NCI-H1694 (cell line): ENCODE measurements at regions not wholly inside any gene's neighbourhood (a gene's known extent, or its start where the extent isn't known, plus 50 kb on each side); places are given as distances from the start of the nearest gene placed in this dataset.

Experiments
- DNase-seq: peaks from one replicate; lab custom pipeline; 2025; lab: John Stamatoyannopoulos, UW

- no peak for DNase-seq
Measured at GRCh38 chr1:208782186-208782585, 538.0 kb upstream of the PLXNA2 start.

- no peak for DNase-seq
Measured at GRCh38 chr1:208785629-208786028, 541.4 kb upstream of the PLXNA2 start.

DNA sequence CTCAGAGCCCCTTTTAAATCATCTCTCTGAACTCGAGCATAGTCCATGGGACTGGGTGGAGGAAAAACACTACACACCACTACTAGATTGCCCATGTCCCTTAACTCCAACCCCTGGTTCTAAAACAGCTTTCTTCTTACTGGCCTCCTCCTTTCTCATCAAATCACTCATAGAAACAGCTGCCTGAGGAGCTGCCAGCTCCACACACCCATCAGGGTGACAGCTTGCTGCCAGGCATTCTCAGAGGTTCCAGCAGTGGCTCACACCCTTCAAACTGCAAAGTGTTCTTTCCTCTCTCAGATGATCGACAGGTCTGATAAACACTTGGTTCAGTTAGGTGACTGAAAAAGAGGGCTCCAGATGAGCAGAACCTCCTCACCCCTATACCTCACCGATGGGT, 543.0 kb upstream of the PLXNA2 start:
- no peak for DNase-seq

GRCh38 chr1:208788013-208788540, 543.9 kb upstream of the PLXNA2 start:
- DNase-seq: no peak

DNA sequence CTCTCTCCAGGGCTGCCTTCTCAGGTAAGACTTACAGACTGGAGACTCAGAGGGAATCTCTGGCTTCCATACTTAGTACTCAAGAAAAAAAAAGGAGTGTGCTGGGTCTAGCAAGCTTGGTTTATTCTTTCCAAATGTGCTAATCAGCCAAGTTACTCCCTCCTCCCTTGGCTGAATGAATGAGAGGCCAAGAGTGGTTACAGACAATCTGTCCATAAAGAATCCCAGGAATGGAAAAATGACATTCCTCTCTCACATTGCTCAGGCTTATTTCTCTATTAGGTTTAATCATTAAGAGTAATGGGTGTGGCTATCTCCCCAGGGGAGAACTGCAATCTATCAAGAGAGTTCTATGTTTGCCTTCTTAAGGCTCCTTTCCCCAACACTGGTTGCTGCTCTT, 547.3 kb upstream of the PLXNA2 start:
- no peak for DNase-seq

DNA sequence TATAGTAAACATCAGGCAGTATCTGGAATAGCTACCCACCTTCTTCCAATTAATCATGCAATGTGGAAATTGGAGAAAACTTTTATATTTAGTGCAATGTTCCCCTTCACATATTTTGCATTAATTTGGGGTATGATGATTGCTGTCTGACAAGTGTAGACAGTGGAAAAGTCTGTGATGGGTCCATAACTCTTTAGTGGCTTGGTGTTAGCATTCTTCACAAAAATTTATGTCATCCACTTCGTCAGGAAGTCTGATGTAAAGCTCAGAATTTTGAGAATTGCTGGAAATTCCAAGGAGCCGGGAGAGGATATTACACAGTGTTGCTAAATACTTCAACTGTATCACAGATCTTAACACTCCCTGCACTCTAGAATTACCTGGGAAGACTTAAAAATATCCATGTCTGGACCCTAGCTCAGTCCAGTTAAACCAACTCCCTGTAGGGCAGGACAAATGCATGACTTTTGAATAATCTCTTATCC, 549.7 kb upstream of the PLXNA2 start:
- DNase-seq: no peak

DNA sequence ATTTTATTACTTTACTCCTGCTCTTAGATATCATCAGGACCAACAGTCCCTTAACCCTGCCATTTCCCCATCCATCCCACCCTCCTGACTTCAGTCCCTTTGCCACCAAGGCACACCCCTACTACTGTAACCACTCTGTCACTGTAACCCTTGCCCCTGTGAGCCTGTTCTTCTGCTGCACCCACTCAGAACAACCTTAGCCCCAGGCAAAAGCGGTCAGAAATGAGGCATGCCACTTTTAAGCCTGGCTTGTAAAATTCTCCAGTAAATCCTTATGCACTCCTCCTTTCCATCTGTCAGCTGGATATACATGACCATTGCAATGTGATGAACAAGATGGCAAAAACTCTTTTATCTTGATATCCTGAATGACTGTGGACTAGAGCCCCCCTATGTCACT, 555.0 kb upstream of the PLXNA2 start:
- no peak for DNase-seq

DNA sequence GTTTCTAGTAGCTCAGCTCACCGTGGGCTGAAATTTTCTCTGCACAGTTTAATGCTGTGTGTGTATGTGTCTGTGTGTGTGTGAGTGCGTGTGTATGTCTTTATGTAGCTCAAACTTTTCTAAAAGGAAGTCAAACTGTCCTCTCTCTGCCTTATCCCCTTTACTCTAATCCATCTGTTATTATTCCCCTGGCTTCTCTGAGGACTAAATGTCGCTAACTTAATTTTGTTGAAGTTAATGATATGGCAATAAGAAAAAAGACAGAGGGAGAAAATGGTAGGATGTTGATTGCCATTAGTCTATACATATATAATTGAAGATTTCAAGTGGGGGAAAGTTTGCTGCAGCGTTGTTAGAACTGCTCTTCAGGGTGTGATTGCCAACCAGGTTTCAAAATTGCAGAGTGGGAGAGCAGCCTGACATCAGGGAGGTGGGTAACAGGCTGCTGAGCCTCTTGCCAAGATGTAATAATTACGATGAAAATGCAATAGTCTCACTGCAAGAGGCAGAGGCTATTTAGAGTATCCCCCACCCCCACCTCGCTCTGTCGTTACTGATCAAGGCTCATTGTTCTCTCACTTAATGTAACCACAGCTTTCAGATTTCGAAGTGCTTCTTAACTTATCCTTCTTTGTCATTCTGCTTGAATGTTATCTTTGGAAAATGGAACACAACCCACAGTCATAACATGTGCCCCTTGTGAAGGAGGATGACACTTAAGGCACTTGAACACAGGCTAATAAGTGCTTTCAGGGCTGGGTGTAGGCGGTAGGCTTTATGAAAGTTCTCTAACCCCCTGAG, 559.0 kb upstream of the PLXNA2 start:
- DNase-seq: no peak

- no peak for DNase-seq
Measured at GRCh38 chr1:208807446-208808127, 563.4 kb upstream of the PLXNA2 start.

DNA sequence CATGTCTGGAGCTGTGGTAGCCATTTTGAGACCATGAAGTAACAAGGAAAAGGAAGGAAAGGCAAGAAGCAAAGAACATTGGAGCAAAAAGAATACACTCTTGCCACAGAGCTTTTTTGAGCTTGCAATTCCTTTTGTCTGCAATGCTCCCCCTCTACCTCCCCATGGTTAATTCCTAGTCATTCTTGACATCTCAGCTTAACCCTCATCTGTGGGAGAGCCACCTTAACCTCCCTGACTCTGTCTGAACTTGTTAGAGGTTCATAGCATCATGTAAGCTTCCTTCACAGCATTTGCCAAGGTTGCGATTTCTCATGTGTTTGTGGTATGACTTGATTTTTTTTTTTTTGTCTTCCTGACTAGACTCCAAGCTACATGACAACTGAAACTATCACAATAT, 564.1 kb upstream of the PLXNA2 start:
- no peak for DNase-seq

- DNase-seq: no peak
Measured at GRCh38 chr1:208809876-208810275, 565.7 kb upstream of the PLXNA2 start.

GRCh38 chr1:208818770-208819445, 574.7 kb upstream of the PLXNA2 start:
- no peak for DNase-seq

DNA sequence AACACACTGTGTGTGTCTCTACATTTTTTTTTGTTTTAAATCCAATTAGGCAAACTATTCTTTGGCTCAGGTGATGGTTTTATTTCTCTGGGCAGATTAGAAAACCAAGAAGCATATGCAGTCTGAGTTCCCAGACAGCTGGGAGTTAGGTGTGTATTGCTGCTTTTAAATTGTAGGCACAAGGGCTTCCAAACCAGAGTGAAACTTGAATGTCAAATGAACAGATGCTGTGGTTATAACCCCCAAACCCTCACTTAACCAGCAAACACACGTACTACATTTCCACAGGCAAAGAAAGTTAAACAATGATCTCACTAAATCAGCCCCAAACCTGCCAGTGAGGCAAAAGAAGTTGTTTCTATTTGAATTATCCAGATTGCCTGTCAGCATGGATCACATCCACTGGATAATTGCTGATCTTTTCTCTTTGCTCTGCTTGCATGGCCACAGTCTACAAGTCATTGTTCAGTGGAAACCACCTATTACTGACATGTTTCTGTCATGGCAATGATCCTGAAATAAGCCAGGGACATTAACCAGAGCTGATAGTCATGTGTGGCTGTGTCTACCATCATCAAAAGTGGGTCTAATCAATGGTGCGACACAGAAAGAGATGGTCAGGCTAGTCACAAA, 576.5 kb upstream of the PLXNA2 start:
- DNase-seq: peak; percentile 12

GRCh38 chr1:208821939-208822338, 577.8 kb upstream of the PLXNA2 start:
- DNase-seq: no peak

- no peak for DNase-seq
Measured at GRCh38 chr1:208825300-208825699, 581.1 kb upstream of the PLXNA2 start.

DNA sequence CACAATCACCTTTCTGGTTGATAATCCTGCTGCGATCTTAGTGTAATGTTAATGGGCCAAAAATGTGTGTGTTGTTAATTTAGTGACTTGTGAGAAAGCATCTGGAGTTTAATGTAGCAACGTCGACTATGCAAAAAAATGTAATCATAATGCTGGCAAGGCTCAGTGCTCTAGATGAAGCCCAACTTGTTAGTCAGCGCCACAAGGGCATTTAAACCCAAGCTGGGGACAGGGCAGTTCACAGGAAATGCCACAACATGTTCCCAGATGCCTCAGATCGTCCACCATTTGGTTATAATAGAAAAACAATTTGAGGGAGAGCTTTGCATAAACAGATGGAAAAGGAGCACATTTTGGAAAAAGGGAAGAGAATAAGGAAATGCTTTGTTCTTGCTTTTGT, 585.4 kb upstream of the PLXNA2 start:
- DNase-seq: no peak

GRCh38 chr1:208834381-208835096, 590.4 kb upstream of the PLXNA2 start:
- DNase-seq: no peak

GRCh38 chr1:208835097-208835463, 590.9 kb upstream of the PLXNA2 start:
- no peak for DNase-seq

DNA sequence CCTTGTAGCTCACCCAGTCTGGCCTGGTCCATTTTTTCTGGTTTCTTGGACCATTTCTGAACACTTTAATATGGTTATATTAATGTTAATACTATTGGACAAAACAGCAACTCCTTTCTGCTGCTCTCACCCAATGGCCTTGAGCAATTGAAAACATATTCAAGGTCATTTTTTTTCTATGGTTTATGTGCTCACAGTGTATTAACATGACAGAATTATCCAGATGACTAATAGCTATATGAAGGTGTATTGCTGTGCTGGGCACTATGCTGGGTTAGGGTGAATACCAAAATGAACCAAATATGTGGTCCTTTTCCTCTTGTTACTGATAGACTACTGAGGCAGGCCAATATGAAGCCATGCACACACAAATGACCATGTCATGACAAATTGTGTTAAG, 591.6 kb upstream of the PLXNA2 start:
- DNase-seq: no peak

DNA sequence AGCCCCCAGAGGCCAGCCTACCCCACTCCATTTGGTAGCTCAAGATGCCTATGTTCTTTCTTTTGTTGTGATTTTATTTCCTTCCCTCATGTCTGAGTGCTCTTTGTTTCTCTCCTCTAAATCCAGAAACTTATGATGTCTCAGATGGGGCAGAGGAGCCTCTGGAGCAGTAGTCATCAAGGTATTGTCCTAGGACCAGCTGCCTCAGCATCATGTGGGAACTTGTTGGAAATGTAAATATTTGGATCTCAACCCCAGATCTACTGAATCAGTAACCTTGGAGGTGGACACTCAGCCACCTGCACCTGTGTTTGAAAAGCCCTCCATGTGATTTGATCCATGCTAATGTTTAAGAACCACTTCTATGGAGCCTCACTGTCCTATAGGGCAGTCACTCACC, 593.1 kb upstream of the PLXNA2 start:
- no peak for DNase-seq

DNA sequence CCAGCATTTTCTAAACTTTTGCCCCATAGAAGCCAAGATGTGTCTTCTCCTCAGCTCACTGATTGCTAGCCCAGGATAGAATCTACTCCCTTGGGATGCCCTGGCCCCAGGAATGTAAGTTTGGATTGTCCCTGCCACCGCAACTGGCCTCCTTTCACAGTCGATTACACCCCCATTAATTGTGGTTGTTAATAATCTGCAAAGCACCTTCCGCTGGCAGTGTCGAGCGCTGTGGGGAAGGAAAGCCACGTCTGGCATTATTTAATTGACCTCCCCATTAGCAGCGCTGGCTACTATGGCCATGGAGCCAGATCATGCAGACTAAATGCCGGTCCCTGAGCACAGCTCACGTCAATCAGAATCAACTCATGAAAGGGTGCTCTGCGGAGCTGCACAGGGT, 597.3 kb upstream of the PLXNA2 start:
- no peak for DNase-seq

DNA sequence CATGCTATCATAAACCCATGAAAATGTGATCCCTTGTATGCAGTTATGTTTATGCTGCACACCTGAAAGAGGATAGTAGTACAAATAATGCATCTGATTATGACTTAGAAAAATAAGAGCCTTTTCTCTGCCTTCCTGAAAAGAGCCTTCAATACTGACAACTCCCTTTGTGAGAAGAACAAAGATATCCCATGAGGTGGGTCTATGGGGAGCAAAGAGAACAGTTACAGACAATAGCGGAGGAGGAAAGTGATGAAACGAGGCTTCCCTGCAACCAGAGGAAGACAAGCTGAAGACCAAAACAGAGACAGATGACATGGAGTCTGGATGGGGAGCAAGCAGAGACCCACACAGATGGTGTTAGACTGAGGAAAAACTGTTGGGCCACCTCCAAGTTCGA, 598.3 kb upstream of the PLXNA2 start:
- no peak for DNase-seq
